Activated CD4-positive, alpha-beta T cell treated with anti-CD3 and anti-CD28 coated beads, Interleukin-2, amount 50 U/mL, for 1 hour (primary cell): ENCODE measurements at regions not wholly inside any gene's neighbourhood (a gene's known extent, or its start where the extent isn't known, plus 50 kb on each side); places are given as distances from the start of the nearest gene placed in this dataset.
"Not testable (repeated sequence)": the region's sequence is repeated elsewhere in the genome, so short reads cannot be mapped to it uniquely, and the experiment has no call there.

Source experiments
- DNase-seq: peaks from one replicate; pipeline ENCODE4 v3.0.0-alpha.2; 2020

DNA sequence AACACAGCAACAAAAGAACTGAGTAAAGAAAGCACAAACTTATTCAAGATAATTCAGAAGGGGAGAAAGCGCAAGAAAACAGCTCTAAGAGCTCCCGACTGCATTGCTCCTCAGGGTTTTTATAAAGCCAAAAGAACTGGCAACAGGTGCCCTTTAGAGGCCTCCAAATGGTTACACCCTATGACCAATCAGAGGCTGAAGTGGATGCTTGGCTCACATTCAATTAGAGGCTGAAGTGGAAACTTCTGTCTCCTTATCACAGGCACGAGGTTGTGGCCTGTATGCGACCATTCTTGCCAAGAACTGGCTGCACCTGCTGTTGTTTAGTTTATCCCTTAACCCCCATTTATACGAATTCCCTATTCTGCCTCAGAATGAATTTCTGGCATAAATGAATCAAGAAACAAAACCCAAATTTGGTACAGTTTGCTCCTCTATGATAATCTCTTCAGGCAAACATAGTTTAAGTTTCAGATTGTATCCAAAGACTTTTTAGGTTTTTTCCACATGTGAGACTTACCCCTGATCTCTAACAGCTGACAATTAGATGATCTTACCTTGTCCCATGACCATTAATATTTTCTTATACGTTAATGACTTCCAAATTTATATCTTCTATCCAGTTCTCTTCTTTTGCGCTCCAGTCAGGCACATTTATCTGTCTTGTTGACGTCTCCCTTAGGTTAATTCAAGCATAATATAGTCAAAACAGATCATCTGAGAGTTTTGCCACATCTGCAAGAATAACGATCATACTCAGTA, 504.8 kb downstream of the NXPH1 start:
- no peak for DNase-seq

- no peak for DNase-seq
Measured at GRCh38 chr7:8939446-8939845, 506.0 kb downstream of the NXPH1 start.

DNA sequence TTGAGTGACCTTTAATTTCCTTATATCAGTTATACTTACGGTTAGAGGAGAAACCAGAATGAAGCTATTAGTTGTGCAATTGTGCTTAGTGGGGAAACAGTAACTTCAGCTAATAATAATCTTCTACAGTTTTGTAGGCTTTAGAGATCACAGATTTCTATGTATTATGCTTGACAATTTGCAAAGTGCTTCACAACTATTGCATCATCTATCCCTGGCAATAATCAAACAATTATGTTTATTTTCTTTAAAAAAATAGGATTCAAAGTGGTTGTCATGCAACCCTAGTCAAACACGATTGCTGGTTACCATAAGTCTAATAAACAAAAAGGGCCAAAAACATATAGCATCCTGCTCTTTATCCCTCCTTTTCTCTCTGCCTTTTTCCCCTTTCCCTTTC, 530.3 kb downstream of the NXPH1 start:
- no peak for DNase-seq

- DNase-seq, result no peak
Measured at GRCh38 chr7:8965177-8965576, 531.8 kb downstream of the NXPH1 start.

GRCh38 chr7:8973601-8974000, 540.2 kb downstream of the NXPH1 start:
- no peak for DNase-seq

DNA sequence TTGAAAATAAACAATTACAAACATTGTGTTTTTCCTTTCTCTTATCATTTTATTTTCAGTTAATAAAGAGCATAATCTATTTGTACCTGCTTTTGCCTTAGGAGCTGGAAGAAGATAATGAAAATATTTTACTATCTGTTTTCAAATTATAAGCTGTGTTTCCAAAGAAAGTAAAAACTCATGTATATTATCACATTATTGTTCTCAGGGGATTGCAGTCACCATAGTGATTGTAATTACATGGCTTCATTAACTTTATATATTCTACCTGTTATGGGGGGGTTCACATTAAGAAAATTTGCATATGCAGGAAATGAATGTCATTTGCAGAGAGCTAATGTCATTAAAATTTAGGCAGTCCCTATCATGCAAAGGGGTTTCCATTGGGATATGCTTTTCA, 542.3 kb downstream of the NXPH1 start:
- DNase-seq, result no peak

DNA sequence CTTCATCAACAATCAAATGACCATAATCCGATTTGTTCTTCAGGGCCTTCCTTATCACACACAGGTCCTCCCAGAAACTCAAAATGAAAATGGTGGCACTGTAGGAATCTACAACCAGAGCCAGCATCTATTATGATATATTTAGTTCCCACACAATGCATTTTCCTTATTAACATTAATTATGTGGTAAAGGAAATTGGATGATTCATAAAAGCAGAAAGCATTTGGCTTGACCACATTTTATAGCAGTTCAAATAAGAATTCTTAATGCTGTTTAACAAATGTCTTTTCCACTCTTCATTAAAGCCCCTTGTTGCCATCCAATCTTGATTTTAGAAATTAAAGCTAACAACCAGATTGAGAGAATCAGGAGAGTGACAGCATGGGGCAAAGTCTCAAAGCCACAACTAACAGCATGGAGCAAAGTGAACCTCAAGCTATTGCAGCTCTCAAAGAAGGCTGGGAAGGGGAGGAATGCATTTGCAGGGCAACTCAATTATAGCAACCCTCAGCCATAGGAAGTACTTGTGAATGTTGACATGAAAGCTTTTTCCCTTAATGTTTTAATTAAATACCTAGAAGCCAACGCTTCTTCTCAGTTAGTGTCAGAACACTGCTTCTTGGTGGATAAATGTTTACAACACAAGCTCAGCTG, 549.1 kb downstream of the NXPH1 start:
- no peak for DNase-seq

- no peak for DNase-seq
Measured at GRCh38 chr7:8985255-8985654, 551.8 kb downstream of the NXPH1 start.

DNA sequence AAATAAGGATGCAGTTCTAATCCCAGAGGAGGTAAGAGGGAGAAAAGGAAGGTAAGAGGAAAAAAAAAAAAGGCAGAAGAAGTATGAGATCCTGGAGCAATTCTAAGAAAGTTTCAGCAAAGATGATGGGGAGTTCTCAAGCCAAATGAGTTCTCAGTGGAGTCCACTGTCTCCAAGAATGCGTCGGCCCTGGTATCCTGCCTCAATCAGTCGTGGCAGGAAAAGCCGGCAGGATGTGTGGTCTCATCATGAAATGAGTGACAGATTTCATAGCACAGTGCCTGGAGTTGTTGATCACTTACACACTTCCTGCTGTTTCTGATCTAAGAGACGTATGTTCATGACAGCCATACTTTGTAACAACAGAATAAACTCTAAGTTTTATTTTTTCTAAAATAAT, 554.9 kb downstream of the NXPH1 start:
- no peak for DNase-seq

- no peak for DNase-seq
Measured at GRCh38 chr7:8991159-8991558, 557.8 kb downstream of the NXPH1 start.

DNA sequence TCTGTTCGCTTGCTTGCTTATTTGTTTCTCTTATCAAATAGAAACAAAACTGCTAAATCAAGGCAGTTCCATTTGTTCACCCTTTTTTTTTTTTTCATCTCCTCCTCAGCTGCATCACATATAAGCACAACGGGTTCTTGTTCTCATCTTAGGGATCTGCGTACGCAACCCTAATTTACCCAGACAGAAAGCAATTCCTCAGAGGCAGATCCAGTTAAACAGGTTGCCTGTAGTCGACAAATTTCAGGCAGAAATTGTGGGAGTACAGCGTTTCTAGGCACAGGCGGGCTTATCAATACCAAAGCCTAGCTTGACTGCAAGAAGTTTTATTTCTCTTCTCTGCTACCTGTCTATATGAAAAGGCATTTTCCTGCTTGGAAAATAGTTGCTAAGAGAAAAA, 565.4 kb downstream of the NXPH1 start:
- DNase-seq, result no peak

DNA sequence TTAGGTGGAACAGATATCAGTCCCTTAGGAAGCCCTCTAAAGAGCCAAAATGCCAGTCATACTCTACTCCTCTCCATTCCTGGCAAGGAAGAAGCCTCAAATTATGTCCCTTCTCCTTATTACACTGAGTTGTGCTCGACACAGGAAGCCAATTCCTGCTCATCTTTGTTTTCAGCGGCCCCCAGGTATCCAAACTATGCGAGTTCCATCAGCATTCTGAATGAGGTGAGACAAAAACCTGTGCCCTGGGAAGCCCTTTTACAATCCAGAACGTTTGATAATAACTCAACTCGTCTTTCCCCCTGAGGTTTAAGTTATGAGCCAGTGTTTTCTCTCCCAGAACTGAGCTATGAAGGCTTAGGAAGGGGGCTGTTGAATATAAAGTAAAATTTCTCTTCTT, 580.5 kb downstream of the NXPH1 start:
- DNase-seq, result no peak

DNA sequence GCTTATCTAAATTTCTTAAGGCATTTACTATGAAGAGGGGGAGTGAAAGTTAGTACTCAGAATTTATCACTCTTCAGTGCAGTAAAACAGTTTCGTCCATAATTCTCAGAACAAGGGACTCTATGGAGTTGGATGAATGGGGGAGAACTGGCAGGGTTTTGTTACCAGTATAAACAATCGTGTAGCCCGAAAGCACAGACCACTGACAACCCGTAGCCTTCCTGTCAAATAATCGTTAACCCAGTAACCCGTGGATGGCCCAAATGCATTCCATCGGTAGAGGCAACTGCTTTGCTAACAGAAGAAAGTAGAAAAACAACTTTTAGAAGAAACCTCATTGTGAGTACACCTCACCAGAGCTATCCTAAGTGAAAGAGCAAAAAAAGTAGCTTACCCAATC, 583.9 kb downstream of the NXPH1 start:
- DNase-seq, result no peak

DNA sequence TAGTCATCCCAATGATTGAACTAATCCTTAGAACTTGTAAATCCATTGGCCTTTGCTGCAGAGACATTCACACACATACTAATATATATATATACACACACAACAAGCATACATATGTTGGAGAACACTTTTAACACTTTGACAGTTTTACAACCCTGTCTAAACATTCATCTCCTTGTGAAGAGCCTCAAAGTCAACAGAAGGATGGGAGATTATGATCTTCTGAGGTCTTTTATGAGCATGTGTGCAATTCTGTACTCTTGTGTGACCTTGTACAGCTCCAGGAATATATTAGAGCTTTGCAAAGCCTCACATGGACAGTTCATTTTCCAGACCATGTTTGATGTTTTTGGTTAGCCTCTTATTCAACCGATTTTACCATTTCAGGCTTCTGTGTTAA, 589.0 kb downstream of the NXPH1 start:
- no peak for DNase-seq

- DNase-seq, result no peak
Measured at GRCh38 chr7:9023675-9024294, 590.4 kb downstream of the NXPH1 start.

GRCh38 chr7:9026121-9026520, 592.7 kb downstream of the NXPH1 start:
- no peak for DNase-seq

DNA sequence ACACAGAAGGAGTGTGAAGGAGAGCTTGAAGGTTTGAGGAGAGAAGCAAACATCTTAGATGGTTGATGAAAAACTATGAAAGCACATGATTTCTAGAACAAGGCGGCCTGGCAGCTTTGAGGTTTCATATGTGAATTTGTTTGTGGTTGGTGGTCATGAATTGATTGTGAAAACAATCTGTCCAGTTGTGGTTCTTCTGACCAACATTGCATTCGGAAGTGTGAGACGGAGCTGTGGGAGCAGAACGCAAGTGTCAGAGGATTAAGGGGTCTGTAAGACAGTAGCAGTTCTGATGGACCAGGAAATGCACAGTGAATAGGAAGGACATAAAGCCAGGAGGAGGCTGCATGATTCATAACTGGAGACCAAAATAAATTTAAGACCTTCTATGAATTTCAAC, 594.6 kb downstream of the NXPH1 start:
- no peak for DNase-seq

GRCh38 chr7:9029681-9030530, 596.5 kb downstream of the NXPH1 start:
- DNase-seq, result no peak

DNA sequence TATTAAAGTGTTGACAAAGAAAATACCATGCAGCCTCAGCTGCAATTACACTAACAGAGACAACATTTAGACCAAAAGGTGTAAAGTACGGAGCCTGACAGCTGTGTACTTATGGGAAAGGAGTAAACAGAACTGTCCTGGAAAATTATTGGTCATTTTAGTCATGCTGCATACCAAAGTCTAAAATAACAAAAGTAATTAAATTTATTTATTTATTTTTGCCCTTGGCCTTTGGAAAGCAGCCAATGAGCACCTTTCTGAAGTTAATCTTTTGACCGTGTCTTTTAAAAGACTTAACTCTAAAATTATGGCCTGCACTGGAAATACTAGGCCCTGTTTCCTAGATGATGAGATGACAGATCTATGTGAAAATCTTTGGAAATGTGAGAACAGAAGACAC, 597.6 kb downstream of the NXPH1 start:
- DNase-seq, result no peak

DNA sequence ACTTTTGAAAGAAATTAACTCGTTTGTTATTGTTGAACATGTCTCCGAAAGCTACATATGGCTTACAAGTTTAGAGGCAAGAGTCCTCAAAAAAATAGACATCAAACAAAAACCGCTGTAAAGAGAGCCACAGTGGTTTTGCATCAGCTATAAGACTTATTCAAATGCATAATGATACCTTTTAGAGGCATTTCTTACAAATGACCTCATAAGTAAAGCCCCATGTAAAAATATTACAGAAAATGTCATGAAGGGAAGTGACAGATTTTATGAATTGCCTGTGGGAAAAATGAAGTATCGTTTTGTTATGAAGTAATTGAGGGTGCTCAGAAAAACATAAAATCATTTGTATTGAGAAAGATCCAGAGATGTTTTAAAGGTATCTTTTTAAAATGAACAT, 598.0 kb downstream of the NXPH1 start:
- DNase-seq, result no peak

GRCh38 chr7:9036080-9036479, 602.7 kb downstream of the NXPH1 start:
- DNase-seq, result no peak

- no peak for DNase-seq
Measured at GRCh38 chr7:9071160-9071762, 637.9 kb downstream of the NXPH1 start.

DNA sequence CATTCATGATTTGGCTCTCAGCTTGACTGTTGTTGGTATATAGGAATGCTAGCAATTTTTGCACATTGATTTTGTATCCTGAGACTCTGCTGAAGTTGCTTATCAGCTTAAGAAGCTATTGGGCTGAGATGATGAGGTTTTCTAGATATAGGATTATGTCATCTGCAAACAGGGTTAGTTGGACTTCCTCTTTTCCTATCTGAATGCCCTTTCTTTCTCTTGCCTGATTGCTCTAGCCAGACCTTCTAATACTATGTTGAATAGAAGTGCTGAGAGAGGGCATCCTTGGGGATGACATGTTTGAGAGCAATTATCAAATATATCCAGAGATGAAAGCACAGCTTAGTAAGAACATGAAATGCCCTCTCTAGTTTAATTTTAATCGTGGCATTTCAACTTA, 642.4 kb downstream of the NXPH1 start:
- not testable (repeated sequence) for DNase-seq
